ENCODE measurements at regions not wholly inside any gene's neighbourhood (a gene's known extent, or its start where the extent isn't known, plus 50 kb on each side); places are given as distances from the start of the nearest gene placed in this dataset.

- peaks cover 0 to 4% of the 10 kb centered on the region in 2 donors for H3K27me3 ChIP-seq
- no peak overlapping the region for H3K27ac ChIP-seq
- H3K4me3 ChIP-seq: no peak overlapping the region
- no peaks in the 10 kb centered on the region for H3K36me3 ChIP-seq
- TF ChIP-seq, protein P1, sequence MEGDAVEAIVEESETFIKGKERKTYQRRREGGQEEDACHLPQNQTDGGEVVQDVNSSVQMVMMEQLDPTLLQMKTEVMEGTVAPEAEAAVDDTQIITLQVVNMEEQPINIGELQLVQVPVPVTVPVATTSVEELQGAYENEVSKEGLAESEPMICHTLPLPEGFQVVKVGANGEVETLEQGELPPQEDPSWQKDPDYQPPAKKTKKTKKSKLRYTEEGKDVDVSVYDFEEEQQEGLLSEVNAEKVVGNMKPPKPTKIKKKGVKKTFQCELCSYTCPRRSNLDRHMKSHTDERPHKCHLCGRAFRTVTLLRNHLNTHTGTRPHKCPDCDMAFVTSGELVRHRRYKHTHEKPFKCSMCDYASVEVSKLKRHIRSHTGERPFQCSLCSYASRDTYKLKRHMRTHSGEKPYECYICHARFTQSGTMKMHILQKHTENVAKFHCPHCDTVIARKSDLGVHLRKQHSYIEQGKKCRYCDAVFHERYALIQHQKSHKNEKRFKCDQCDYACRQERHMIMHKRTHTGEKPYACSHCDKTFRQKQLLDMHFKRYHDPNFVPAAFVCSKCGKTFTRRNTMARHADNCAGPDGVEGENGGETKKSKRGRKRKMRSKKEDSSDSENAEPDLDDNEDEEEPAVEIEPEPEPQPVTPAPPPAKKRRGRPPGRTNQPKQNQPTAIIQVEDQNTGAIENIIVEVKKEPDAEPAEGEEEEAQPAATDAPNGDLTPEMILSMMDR (IDR thresholded peaks at IDR 0.05): no peak
- DNase-seq (no peak), ATAC-seq (no peak)
- H3K4me1 ChIP-seq: no peaks in the 10 kb centered on the region
- intact Hi-C loops (cut with DNase I): no loop called here
- H3K9me3 ChIP-seq: no peaks in the 10 kb centered on the region
Measured at GRCh38 chrX:9108054-9108453, 74.1 kb upstream of the FAM9B start.

DNA sequence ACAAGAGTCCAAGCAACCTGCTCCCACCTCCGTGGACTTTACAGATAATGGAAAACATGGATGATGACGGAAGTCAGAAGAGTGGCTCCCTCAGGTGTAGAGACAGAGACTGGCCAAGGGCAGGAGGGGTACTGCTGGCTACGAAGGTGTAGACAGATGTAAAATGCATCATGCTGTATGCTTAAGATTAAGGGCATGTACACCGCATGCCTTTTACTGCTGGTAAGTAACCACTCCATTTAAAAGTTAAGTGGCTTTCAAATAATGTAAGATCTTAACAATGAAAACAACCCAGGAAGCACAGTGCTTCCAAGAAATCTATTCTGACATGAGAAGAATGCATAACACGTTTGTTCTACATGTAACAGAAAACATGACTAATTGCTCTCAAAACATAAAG lies 76.9 kb upstream of the FAM9B start:
- intact Hi-C loops (cut with DNase I): no loop called here
- Histone ChIP-seq H3K9me3 (no peaks in the 10 kb centered on the region), H3K27me3 (peaks cover 0 to 4% of the 10 kb centered on the region in 2 donors), H3K4me1 (no peaks in the 10 kb centered on the region), H3K36me3 (no peaks in the 10 kb centered on the region), H3K27ac (no peak overlapping the region), H3K4me3 (no peak overlapping the region)
- ATAC-seq (peak; percentile 83), DNase-seq (no peak)
- TF ChIP-seq, protein P1 (IDR thresholded peaks at IDR 0.05): no peak

GRCh38 chrX:9114245-9114644 lies 80.3 kb upstream of the FAM9B start:
- Histone ChIP-seq H3K4me1 (no peaks in the 10 kb centered on the region), H3K36me3 (no peaks in the 10 kb centered on the region), H3K27ac (no peak overlapping the region), H3K9me3 (no peaks in the 10 kb centered on the region), H3K4me3 (no peak overlapping the region), H3K27me3 (peaks cover 0 to 4% of the 10 kb centered on the region in 2 donors)
- ATAC-seq (no peak), DNase-seq (no peak)
- TF ChIP-seq, protein P1 (IDR thresholded peaks at IDR 0.05): no peak
- intact Hi-C loops (cut with DNase I): no loop called here

GRCh38 chrX:9117851-9118250 lies 83.9 kb upstream of the FAM9B start:
- Histone ChIP-seq H3K36me3 (no peaks in the 10 kb centered on the region), H3K4me3 (no peak overlapping the region), H3K27ac (no peak overlapping the region), H3K4me1 (no peaks in the 10 kb centered on the region), H3K27me3 (no peaks in the 10 kb centered on the region), H3K9me3 (no peaks in the 10 kb centered on the region)
- DNase-seq (no peak), ATAC-seq (no peak)
- TF ChIP-seq, protein P1 (IDR thresholded peaks at IDR 0.05): no peak
- intact Hi-C loops (cut with DNase I): no loop called here

- TF ChIP-seq, protein P1 (IDR thresholded peaks at IDR 0.05): no peak
- intact Hi-C loops (cut with DNase I): no loop called here
- no peak for DNase-seq
- no peaks in the 10 kb centered on the region for H3K4me1 ChIP-seq
- H3K9me3 ChIP-seq: no peaks in the 10 kb centered on the region
- H3K27me3 ChIP-seq: no peaks in the 10 kb centered on the region
- no peak overlapping the region for H3K4me3 ChIP-seq
- no peak for ATAC-seq
- H3K27ac ChIP-seq: no peak overlapping the region
- no peaks in the 10 kb centered on the region for H3K36me3 ChIP-seq
Measured at GRCh38 chrX:9122519-9123245, 88.8 kb upstream of the FAM9B start.
